ENCODE measurements at regions not wholly inside any gene's neighbourhood (a gene's known extent, or its start where the extent isn't known, plus 50 kb on each side); places are given as distances from the start of the nearest gene placed in this dataset.

DNA sequence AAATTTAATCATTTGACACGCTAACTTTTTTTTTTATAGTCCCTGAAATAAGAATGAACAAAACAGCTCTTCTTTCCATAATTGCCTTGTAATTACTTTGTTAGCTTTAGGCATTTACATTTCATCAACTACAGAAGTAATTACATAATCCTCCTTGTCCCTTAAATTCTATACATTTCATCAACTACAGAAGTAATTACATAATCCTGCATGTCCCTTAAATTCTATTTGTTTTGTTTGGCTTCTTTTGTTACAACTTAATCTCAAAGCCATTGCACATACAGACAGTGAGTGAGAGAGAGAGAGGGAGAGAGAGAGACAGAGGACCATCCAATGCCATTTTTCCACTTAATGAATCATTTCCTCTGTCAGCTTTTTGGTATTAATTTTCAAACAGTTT, 873.2 kb downstream of the METTL15 start:
- Histone ChIP-seq H3K4me3 (replicated peaks; ENCODE audit: insufficient read depth, low read length) (no peak overlapping the region), H3K27me3 (ENCODE audit: insufficient read depth, poor library complexity, severe bottlenecking) (no peaks in the 10 kb centered on the region), H3K27ac (replicated peaks) (no peak overlapping the region)
- no peak for DNase-seq (ENCODE audit: low read depth in 1 of 2, low spot score in 1 of 2)
- TF ChIP-seq SPI1 (IDR thresholded peaks at IDR 0.05; ENCODE audit: borderline replicate concordance, low read depth) (no peak), CTCF (IDR thresholded peaks at IDR 0.05; ENCODE audit: insufficient read depth, low read length) (no peak), GABPA (IDR thresholded peaks at IDR 0.05; ENCODE audit: low read depth) (no peak), POLR2AphosphoS5 (IDR thresholded peaks at IDR 0.05; ENCODE audit: low read depth) (no peak)
- TF ChIP-seq, protein P1, sequence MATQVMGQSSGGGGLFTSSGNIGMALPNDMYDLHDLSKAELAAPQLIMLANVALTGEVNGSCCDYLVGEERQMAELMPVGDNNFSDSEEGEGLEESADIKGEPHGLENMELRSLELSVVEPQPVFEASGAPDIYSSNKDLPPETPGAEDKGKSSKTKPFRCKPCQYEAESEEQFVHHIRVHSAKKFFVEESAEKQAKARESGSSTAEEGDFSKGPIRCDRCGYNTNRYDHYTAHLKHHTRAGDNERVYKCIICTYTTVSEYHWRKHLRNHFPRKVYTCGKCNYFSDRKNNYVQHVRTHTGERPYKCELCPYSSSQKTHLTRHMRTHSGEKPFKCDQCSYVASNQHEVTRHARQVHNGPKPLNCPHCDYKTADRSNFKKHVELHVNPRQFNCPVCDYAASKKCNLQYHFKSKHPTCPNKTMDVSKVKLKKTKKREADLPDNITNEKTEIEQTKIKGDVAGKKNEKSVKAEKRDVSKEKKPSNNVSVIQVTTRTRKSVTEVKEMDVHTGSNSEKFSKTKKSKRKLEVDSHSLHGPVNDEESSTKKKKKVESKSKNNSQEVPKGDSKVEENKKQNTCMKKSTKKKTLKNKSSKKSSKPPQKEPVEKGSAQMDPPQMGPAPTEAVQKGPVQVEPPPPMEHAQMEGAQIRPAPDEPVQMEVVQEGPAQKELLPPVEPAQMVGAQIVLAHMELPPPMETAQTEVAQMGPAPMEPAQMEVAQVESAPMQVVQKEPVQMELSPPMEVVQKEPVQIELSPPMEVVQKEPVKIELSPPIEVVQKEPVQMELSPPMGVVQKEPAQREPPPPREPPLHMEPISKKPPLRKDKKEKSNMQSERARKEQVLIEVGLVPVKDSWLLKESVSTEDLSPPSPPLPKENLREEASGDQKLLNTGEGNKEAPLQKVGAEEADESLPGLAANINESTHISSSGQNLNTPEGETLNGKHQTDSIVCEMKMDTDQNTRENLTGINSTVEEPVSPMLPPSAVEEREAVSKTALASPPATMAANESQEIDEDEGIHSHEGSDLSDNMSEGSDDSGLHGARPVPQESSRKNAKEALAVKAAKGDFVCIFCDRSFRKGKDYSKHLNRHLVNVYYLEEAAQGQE (IDR thresholded peaks at IDR 0.05; ENCODE audit: insufficient replicate concordance, low read depth) = no peak

- H3K4me3 ChIP-seq (replicated peaks; ENCODE audit: insufficient read depth, low read length) = no peak overlapping the region
- H3K27ac ChIP-seq (replicated peaks) = no peak overlapping the region
- H3K27me3 ChIP-seq (ENCODE audit: insufficient read depth, poor library complexity, severe bottlenecking) = no peaks in the 10 kb centered on the region
- no peak for DNase-seq (ENCODE audit: low read depth in 1 of 2, low spot score in 1 of 2)
- TF ChIP-seq, protein P1 (IDR thresholded peaks at IDR 0.05; ENCODE audit: insufficient replicate concordance, low read depth) = no peak
- TF ChIP-seq CTCF (IDR thresholded peaks at IDR 0.05; ENCODE audit: insufficient read depth, low read length) = no peak
- no peak for TF ChIP-seq POLR2AphosphoS5 (IDR thresholded peaks at IDR 0.05; ENCODE audit: low read depth)
- no peak for TF ChIP-seq GABPA (IDR thresholded peaks at IDR 0.05; ENCODE audit: low read depth)
- TF ChIP-seq SPI1 (IDR thresholded peaks at IDR 0.05; ENCODE audit: borderline replicate concordance, low read depth) = no peak
These were observed 868.6 kb downstream of the METTL15 start for GRCh38 chr11:28976801-28977145.

DNA sequence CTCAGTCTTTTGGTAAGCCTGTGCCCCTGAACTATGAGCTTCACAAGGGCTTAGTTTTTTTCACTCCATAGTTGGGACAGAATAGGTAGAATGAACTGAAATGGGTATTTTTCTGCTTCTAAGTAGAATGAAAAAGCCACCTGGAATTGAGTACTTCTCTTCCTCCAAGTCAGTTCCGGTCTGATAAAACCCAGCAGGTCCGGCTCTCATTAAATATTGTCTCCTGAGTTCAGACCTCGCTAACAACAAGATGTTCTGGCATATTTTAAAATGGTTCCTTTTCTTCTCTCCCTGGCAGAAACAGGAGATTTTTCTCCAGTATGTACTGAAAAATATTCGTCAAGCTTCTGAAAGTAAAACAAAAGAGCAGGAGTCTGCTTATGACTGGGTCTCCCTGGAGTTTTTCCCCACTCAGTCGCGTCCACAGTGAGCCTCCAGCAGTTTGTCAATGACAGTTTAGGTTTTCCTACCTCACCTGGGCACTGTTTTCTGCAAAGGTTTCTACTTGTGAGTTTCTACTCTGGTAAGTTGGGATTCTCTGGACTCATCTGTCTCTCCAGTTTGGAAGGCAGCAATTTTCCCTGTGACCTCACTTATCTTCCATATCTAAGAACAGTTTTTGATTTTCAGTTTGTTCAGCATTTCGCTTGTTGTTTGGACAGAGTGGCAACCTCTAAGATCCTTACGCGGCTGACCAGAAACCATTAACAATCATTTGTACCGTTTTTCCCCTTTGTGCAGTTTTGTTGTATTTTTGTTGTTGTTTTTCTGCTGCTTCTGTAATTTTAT, 868.0 kb downstream of the METTL15 start:
- Histone ChIP-seq H3K27ac (replicated peaks) (no peak overlapping the region), H3K4me3 (replicated peaks; ENCODE audit: insufficient read depth, low read length) (no peak overlapping the region), H3K27me3 (ENCODE audit: insufficient read depth, poor library complexity, severe bottlenecking) (no peaks in the 10 kb centered on the region)
- TF ChIP-seq SPI1 (IDR thresholded peaks at IDR 0.05; ENCODE audit: borderline replicate concordance, low read depth) = no peak
- no peak for TF ChIP-seq POLR2AphosphoS5 (IDR thresholded peaks at IDR 0.05; ENCODE audit: low read depth)
- no peak for TF ChIP-seq CTCF (IDR thresholded peaks at IDR 0.05; ENCODE audit: insufficient read depth, low read length)
- TF ChIP-seq, protein P1 (IDR thresholded peaks at IDR 0.05; ENCODE audit: insufficient replicate concordance, low read depth) = no peak
- TF ChIP-seq GABPA (IDR thresholded peaks at IDR 0.05; ENCODE audit: low read depth) = no peak
- DNase-seq (ENCODE audit: low read depth in 1 of 2, low spot score in 1 of 2) = no peak

All from HL-60 (cell line).